ENCODE measurements at regions not wholly inside any gene's neighbourhood (a gene's known extent, or its start where the extent isn't known, plus 50 kb on each side); places are given as distances from the start of the nearest gene placed in this dataset.

DNA sequence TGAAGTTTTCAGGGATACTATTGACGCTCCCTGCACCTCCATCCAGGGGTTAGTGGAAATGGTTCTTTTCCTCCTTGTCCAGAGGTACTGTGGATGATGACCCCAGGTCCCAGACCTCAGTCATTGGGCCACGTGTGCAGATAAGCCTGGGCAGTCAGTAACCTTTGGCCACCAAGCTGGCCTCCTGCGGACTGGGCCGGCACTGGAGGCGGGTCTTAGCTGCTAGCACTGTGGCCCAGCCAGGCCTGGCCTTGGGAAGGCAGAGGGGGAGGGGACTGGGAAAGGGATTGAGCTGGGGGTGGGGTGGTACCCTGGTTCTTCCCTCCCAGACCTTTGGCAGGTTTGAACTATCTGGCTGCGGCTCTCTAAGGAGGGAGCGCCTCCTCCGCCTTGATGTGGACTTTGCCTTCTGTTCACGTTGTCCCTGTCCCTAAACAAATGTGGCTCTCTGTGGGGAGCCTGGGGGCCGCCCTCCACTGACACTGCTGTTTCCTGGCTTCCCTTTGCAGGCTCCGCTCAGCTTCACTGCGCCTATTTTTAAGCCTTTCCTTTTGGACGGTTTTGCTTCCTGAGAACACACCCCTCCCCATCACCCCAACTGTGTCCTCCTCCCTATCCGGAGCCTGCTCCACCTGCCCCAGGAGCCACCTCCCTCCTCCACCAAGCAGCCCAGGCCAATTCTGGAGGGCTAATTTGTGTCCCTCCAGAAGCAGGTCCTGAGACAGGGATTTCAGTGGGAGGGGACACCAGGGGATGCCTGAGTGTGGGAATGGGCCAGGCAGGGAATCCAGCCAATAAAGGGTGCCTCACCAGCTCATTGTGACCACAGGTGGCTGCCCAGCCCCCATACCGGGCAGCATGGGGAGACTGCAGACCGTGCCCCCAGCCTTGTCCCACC lies 251.9 kb downstream of the SEC14L1 start (continued):
- TF ChIP-seq, protein P1, sequence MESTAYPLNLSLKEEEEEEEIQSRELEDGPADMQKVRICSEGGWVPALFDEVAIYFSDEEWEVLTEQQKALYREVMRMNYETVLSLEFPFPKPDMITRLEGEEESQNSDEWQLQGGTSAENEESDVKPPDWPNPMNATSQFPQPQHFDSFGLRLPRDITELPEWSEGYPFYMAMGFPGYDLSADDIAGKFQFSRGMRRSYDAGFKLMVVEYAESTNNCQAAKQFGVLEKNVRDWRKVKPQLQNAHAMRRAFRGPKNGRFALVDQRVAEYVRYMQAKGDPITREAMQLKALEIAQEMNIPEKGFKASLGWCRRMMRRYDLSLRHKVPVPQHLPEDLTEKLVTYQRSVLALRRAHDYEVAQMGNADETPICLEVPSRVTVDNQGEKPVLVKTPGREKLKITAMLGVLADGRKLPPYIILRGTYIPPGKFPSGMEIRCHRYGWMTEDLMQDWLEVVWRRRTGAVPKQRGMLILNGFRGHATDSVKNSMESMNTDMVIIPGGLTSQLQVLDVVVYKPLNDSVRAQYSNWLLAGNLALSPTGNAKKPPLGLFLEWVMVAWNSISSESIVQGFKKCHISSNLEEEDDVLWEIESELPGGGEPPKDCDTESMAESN (CRISPR knock-in tag; conservative IDR thresholded peaks at IDR 0.05) = peak; percentile 84
- 0 out of 2 replicates have a peak, but pooled peaks have one; percentile 41 for TF ChIP-seq TRIM24 (CRISPR knock-in tag; IDR thresholded peaks at IDR 0.05)
- TF ChIP-seq, protein P2, sequence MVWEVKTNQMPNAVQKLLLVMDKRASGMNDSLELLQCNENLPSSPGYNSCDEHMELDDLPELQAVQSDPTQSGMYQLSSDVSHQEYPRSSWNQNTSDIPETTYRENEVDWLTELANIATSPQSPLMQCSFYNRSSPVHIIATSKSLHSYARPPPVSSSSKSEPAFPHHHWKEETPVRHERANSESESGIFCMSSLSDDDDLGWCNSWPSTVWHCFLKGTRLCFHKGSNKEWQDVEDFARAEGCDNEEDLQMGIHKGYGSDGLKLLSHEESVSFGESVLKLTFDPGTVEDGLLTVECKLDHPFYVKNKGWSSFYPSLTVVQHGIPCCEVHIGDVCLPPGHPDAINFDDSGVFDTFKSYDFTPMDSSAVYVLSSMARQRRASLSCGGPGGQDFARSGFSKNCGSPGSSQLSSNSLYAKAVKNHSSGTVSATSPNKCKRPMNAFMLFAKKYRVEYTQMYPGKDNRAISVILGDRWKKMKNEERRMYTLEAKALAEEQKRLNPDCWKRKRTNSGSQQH (CRISPR knock-in tag; IDR thresholded peaks at IDR 0.05; ENCODE audit: low read depth) = peak; percentile 93
- TF ChIP-seq, protein P3, sequence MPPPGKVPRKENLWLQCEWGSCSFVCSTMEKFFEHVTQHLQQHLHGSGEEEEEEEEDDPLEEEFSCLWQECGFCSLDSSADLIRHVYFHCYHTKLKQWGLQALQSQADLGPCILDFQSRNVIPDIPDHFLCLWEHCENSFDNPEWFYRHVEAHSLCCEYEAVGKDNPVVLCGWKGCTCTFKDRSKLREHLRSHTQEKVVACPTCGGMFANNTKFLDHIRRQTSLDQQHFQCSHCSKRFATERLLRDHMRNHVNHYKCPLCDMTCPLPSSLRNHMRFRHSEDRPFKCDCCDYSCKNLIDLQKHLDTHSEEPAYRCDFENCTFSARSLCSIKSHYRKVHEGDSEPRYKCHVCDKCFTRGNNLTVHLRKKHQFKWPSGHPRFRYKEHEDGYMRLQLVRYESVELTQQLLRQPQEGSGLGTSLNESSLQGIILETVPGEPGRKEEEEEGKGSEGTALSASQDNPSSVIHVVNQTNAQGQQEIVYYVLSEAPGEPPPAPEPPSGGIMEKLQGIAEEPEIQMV (CRISPR knock-in tag; IDR thresholded peaks at IDR 0.05; ENCODE audit: low read depth) = no peak
- no peak for TF ChIP-seq STAT5B (CRISPR knock-in tag; IDR thresholded peaks at IDR 0.05)
- TF ChIP-seq BRCA1 (CRISPR knock-in tag; IDR thresholded peaks at IDR 0.05) = no peak
- TF ChIP-seq HMG20B (CRISPR knock-in tag; conservative IDR thresholded peaks at IDR 0.05) = peak; percentile 70
- peak; percentile 89 for TF ChIP-seq XRCC5 (optimal IDR thresholded peaks at IDR 0.05; ENCODE audit: low read length)
- no peak for TF ChIP-seq ZNF562 (CRISPR knock-in tag; IDR thresholded peaks at IDR 0.05; ENCODE audit: borderline replicate concordance)
- peak; percentile 89 for TF ChIP-seq GFI1 (CRISPR knock-in tag; IDR thresholded peaks at IDR 0.05; ENCODE audit: borderline replicate concordance)
- TF ChIP-seq, protein P4, sequence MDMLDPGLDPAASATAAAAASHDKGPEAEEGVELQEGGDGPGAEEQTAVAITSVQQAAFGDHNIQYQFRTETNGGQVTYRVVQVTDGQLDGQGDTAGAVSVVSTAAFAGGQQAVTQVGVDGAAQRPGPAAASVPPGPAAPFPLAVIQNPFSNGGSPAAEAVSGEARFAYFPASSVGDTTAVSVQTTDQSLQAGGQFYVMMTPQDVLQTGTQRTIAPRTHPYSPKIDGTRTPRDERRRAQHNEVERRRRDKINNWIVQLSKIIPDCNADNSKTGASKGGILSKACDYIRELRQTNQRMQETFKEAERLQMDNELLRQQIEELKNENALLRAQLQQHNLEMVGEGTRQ (IDR thresholded peaks at IDR 0.05; ENCODE audit: low read depth, low read length) = peak; percentile 89
- TF ChIP-seq, protein P4 (CRISPR knock-in tag; IDR thresholded peaks at IDR 0.05; ENCODE audit: borderline replicate concordance) = peak; percentile 90; the same call in 1 of the 2 replicates
- TF ChIP-seq, protein P5, sequence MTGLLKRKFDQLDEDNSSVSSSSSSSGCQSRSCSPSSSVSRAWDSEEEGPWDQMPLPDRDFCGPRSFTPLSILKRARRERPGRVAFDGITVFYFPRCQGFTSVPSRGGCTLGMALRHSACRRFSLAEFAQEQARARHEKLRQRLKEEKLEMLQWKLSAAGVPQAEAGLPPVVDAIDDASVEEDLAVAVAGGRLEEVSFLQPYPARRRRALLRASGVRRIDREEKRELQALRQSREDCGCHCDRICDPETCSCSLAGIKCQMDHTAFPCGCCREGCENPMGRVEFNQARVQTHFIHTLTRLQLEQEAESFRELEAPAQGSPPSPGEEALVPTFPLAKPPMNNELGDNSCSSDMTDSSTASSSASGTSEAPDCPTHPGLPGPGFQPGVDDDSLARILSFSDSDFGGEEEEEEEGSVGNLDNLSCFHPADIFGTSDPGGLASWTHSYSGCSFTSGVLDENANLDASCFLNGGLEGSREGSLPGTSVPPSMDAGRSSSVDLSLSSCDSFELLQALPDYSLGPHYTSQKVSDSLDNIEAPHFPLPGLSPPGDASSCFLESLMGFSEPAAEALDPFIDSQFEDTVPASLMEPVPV (CRISPR knock-in tag; IDR thresholded peaks at IDR 0.05) = peak; percentile 68; the same call in 1 of the 2 replicates
- no peak for TF ChIP-seq ZKSCAN5 (CRISPR knock-in tag; IDR thresholded peaks at IDR 0.05)
- TF ChIP-seq ZNF451 (CRISPR knock-in tag; IDR thresholded peaks at IDR 0.05) = peak; percentile 92; the same call in 1 of the 2 replicates
- TF ChIP-seq ZNF501 (CRISPR knock-in tag; IDR thresholded peaks at IDR 0.05) = peak; percentile 83

All from HepG2 (cell line).